ENCODE measurements at regions not wholly inside any gene's neighbourhood (a gene's known extent, or its start where the extent isn't known, plus 50 kb on each side); places are given as distances from the start of the nearest gene placed in this dataset.

- H3K27me3 ChIP-seq (ENCODE audit: control insufficient read depth in 1 of 2, insufficient read depth in 2 of 2, low read length in 2 of 2) = no peaks in the 10 kb centered on the region
- H3K36me3 ChIP-seq (ENCODE audit: control insufficient read depth in 1 of 2, insufficient read depth in 2 of 2, low read length in 2 of 2) = no peaks in the 10 kb centered on the region
- peaks cover 7% of the 10 kb centered on the region in 2 donors for H3K9me3 ChIP-seq (ENCODE audit: control insufficient read depth in 1 of 2, low read length in 2 of 2)
- H3K9ac ChIP-seq (ENCODE audit: low read depth in 1 of 2, low read length in 2 of 2) = no peak overlapping the region
- H3K27ac ChIP-seq (ENCODE audit: low read depth, low read length) = no peak overlapping the region
- H3K4me1 ChIP-seq (ENCODE audit: control insufficient read depth in 1 of 2, insufficient read depth in 2 of 2, low read length in 2 of 2) = no peaks in the 10 kb centered on the region
- H3K4me3 ChIP-seq (ENCODE audit: low read depth in 1 of 2, low read length in 2 of 2) = no peak overlapping the region
Measured at GRCh38 chr14:104250175-104250574, 111.8 kb downstream of the KIF26A start.

- no peaks in the 10 kb centered on the region for H3K4me1 ChIP-seq (ENCODE audit: control insufficient read depth in 1 of 2, insufficient read depth in 2 of 2, low read length in 2 of 2)
- no peaks in the 10 kb centered on the region for H3K27me3 ChIP-seq (ENCODE audit: control insufficient read depth in 1 of 2, insufficient read depth in 2 of 2, low read length in 2 of 2)
- H3K4me3 ChIP-seq (ENCODE audit: low read depth in 1 of 2, low read length in 2 of 2) = no peak overlapping the region
- H3K36me3 ChIP-seq (ENCODE audit: control insufficient read depth in 1 of 2, insufficient read depth in 2 of 2, low read length in 2 of 2) = no peaks in the 10 kb centered on the region
- no peak overlapping the region for H3K27ac ChIP-seq (ENCODE audit: low read depth, low read length)
- no peaks in the 10 kb centered on the region for H3K9me3 ChIP-seq (ENCODE audit: control insufficient read depth in 1 of 2, low read length in 2 of 2)
- no peak overlapping the region for H3K9ac ChIP-seq (ENCODE audit: low read depth in 1 of 2, low read length in 2 of 2)
Measured at GRCh38 chr14:104252256-104253215, 114.1 kb downstream of the KIF26A start.

GRCh38 chr14:104253223-104253822, 114.9 kb downstream of the KIF26A start:
- Histone ChIP-seq H3K4me1 (ENCODE audit: control insufficient read depth in 1 of 2, insufficient read depth in 2 of 2, low read length in 2 of 2) (no peaks in the 10 kb centered on the region), H3K9ac (ENCODE audit: low read depth in 1 of 2, low read length in 2 of 2) (no peak overlapping the region), H3K27me3 (ENCODE audit: control insufficient read depth in 1 of 2, insufficient read depth in 2 of 2, low read length in 2 of 2) (no peaks in the 10 kb centered on the region), H3K9me3 (ENCODE audit: control insufficient read depth in 1 of 2, low read length in 2 of 2) (no peaks in the 10 kb centered on the region), H3K36me3 (ENCODE audit: control insufficient read depth in 1 of 2, insufficient read depth in 2 of 2, low read length in 2 of 2) (no peaks in the 10 kb centered on the region), H3K27ac (ENCODE audit: low read depth, low read length) (no peak overlapping the region), H3K4me3 (ENCODE audit: low read depth in 1 of 2, low read length in 2 of 2) (no peak overlapping the region)

- Histone ChIP-seq H3K9me3 (ENCODE audit: control insufficient read depth in 1 of 2, low read length in 2 of 2) (no peaks in the 10 kb centered on the region), H3K4me3 (ENCODE audit: low read depth in 1 of 2, low read length in 2 of 2) (no peak overlapping the region), H3K4me1 (ENCODE audit: control insufficient read depth in 1 of 2, insufficient read depth in 2 of 2, low read length in 2 of 2) (no peaks in the 10 kb centered on the region), H3K36me3 (ENCODE audit: control insufficient read depth in 1 of 2, insufficient read depth in 2 of 2, low read length in 2 of 2) (no peaks in the 10 kb centered on the region), H3K27me3 (ENCODE audit: control insufficient read depth in 1 of 2, insufficient read depth in 2 of 2, low read length in 2 of 2) (no peaks in the 10 kb centered on the region), H3K9ac (ENCODE audit: low read depth in 1 of 2, low read length in 2 of 2) (no peak overlapping the region), H3K27ac (ENCODE audit: low read depth, low read length) (no peak overlapping the region)
Measured at GRCh38 chr14:104253901-104254353, 115.5 kb downstream of the KIF26A start.

GRCh38 chr14:104254735-104255400, 116.5 kb downstream of the KIF26A start:
- Histone ChIP-seq H3K27ac (ENCODE audit: low read depth, low read length) (no peak overlapping the region), H3K9me3 (ENCODE audit: control insufficient read depth in 1 of 2, low read length in 2 of 2) (no peaks in the 10 kb centered on the region), H3K27me3 (ENCODE audit: control insufficient read depth in 1 of 2, insufficient read depth in 2 of 2, low read length in 2 of 2) (no peaks in the 10 kb centered on the region), H3K36me3 (ENCODE audit: control insufficient read depth in 1 of 2, insufficient read depth in 2 of 2, low read length in 2 of 2) (no peaks in the 10 kb centered on the region), H3K4me3 (ENCODE audit: low read depth in 1 of 2, low read length in 2 of 2) (no peak overlapping the region), H3K9ac (ENCODE audit: low read depth in 1 of 2, low read length in 2 of 2) (no peak overlapping the region), H3K4me1 (ENCODE audit: control insufficient read depth in 1 of 2, insufficient read depth in 2 of 2, low read length in 2 of 2) (no peaks in the 10 kb centered on the region)

- no peaks in the 10 kb centered on the region for H3K27me3 ChIP-seq (ENCODE audit: control insufficient read depth in 1 of 2, insufficient read depth in 2 of 2, low read length in 2 of 2)
- H3K9ac ChIP-seq (ENCODE audit: low read depth in 1 of 2, low read length in 2 of 2) = no peak overlapping the region
- no peaks in the 10 kb centered on the region for H3K4me1 ChIP-seq (ENCODE audit: control insufficient read depth in 1 of 2, insufficient read depth in 2 of 2, low read length in 2 of 2)
- H3K9me3 ChIP-seq (ENCODE audit: control insufficient read depth in 1 of 2, low read length in 2 of 2) = no peaks in the 10 kb centered on the region
- no peak overlapping the region for H3K27ac ChIP-seq (ENCODE audit: low read depth, low read length)
- no peak overlapping the region for H3K4me3 ChIP-seq (ENCODE audit: low read depth in 1 of 2, low read length in 2 of 2)
- no peaks in the 10 kb centered on the region for H3K36me3 ChIP-seq (ENCODE audit: control insufficient read depth in 1 of 2, insufficient read depth in 2 of 2, low read length in 2 of 2)
Measured at GRCh38 chr14:104256025-104256424, 117.6 kb downstream of the KIF26A start.

- Histone ChIP-seq H3K36me3 (ENCODE audit: control insufficient read depth in 1 of 2, insufficient read depth in 2 of 2, low read length in 2 of 2) (no peaks in the 10 kb centered on the region), H3K27me3 (ENCODE audit: control insufficient read depth in 1 of 2, insufficient read depth in 2 of 2, low read length in 2 of 2) (no peaks in the 10 kb centered on the region), H3K4me3 (ENCODE audit: low read depth in 1 of 2, low read length in 2 of 2) (no peak overlapping the region), H3K27ac (ENCODE audit: low read depth, low read length) (no peak overlapping the region), H3K4me1 (ENCODE audit: control insufficient read depth in 1 of 2, insufficient read depth in 2 of 2, low read length in 2 of 2) (no peaks in the 10 kb centered on the region), H3K9ac (ENCODE audit: low read depth in 1 of 2, low read length in 2 of 2) (no peak overlapping the region), H3K9me3 (ENCODE audit: control insufficient read depth in 1 of 2, low read length in 2 of 2) (no peaks in the 10 kb centered on the region)
Measured at GRCh38 chr14:104262515-104263514, 124.4 kb downstream of the KIF26A start.

- Histone ChIP-seq H3K36me3 (ENCODE audit: control insufficient read depth in 1 of 2, insufficient read depth in 2 of 2, low read length in 2 of 2) (no peaks in the 10 kb centered on the region), H3K27me3 (ENCODE audit: control insufficient read depth in 1 of 2, insufficient read depth in 2 of 2, low read length in 2 of 2) (no peaks in the 10 kb centered on the region)
Measured at GRCh38 chr14:104263675-104264358, 125.4 kb downstream of the KIF26A start.

More at GRCh38 chr14:104263675-104264358, 125.4 kb downstream of the KIF26A start:
- Histone ChIP-seq H3K4me3 (ENCODE audit: low read depth in 1 of 2, low read length in 2 of 2) (no peak overlapping the region), H3K9ac (ENCODE audit: low read depth in 1 of 2, low read length in 2 of 2) (no peak overlapping the region), H3K27ac (ENCODE audit: low read depth, low read length) (no peak overlapping the region), H3K4me1 (ENCODE audit: control insufficient read depth in 1 of 2, insufficient read depth in 2 of 2, low read length in 2 of 2) (no peaks in the 10 kb centered on the region), H3K9me3 (ENCODE audit: control insufficient read depth in 1 of 2, low read length in 2 of 2) (no peaks in the 10 kb centered on the region)

Measured in duodenal mucosa (tissue), 2 donors.